NCI-H2029 treated with DMSO at 0.1 percent for 48 hours (cell line): ENCODE measurements at regions not wholly inside any gene's neighbourhood (a gene's known extent, or its start where the extent isn't known, plus 50 kb on each side); places are given as distances from the start of the nearest gene placed in this dataset.
"Not testable (repeated sequence)": the region's sequence is repeated elsewhere in the genome, so short reads cannot be mapped to it uniquely, and the experiment has no call there.

ENCODE experiments used
- DNase-seq: peaks from one replicate; lab custom pipeline; 2025; lab: John Stamatoyannopoulos, UW

- DNase-seq: no peak
Observed at GRCh38 chr5:128667751-128668150, 129.7 kb upstream of the FBN2 start.

DNA sequence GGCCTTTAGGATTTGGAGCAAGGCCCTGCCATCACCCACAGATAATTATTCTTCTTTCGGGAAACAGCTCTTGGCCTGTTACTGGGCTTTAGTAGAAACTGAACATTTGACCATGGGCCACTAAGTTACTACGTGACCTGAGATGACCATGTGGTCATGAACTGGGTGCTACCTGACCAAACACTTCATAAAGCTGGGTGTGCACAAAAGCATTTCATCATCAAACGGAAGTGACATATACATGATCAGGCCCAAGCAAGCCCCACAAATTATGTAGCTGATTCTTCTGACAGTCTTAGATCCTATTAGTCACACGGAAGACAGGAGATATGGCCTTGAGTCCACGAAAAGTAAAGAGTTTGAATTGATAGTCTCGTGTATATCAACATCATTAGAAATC, 130.9 kb upstream of the FBN2 start:
- DNase-seq: no peak

- DNase-seq: no peak
Observed at GRCh38 chr5:128669803-128670202, 131.8 kb upstream of the FBN2 start.

DNA sequence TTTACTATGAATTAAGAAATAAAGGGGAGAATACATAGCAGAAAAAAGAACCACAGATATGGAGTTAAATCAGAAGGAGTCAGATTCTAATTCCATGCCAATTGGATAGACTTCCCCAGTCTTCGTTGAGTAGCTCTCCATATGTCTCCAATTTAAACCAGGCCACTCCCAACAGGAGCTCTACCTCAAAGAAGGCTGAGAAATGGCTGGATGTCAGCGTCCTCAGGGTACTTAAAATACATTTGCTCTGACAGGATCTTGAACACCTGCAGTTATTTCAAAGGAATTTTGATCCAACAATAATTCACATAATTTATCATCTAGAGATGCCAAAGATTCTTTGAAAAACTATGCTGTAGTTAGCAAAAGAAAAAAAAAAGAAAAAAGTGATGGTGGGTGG, 133.9 kb upstream of the FBN2 start:
- no peak for DNase-seq

DNA sequence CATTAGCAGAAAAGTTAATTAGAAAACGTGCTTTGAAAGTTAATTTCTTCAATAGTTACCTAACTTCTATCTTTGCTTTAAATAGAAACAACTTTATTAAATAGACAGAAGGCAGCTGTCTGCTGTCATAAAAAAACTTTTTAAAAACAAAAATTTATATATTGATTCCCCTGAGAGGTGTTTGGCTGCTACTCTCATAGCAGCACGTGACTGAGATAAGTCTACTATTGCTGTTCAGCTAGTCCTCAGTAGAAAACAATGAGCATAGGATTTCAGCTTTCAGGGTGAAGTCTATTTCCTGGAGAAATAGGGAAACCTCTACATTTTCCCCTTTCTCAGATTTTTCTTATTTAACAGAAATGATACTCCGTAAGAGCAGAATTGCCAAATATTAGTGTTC, 135.0 kb upstream of the FBN2 start:
- DNase-seq: no peak

- no peak for DNase-seq
Observed at GRCh38 chr5:128673411-128673957, 135.4 kb upstream of the FBN2 start.

DNA sequence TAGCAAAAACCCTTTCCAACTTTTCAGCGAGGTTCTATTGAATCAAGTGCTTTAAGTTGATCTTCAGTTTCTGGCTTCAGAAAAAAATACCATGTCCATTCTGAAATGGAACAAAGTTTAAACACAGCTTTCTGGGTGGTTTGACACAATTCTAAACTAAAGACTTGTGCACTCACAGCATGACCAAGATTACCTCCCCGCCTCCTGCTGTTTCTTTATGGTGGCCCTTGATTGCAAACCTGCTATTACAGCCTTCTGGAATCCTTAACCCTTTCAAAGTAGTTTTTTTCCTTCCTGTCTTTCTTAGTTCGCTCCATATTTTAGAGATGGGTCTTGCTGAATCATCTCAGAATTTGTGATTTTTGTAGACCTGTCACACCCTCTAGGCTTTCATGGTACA, 135.9 kb upstream of the FBN2 start:
- no peak for DNase-seq

DNA sequence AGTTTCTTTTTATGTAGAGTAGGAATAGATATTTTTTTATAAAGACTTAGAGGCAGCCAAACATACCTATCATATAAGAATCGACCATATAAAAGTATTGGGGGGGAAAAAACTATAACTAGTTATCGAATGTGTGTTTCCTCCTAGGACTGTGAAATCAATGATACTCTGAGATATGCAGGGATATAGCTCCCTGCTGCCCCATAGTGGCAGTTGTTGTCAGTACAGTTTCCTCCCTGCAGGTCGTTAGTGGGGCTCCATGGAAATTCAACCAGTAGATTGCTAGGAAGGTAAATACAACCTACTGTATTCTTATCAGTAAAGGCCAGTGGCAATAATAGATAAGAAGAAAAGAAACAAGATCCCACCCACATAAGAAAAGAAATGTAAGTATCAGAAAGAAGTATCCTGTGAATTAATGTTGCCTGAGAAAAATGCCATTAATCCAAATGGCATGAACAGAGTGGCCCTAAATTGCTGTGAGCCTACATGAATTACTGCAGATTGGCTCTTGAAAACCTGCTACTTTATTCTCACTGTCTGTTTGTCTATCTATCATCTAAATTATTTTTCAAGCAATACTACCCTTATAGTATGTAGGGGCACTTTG, 136.9 kb upstream of the FBN2 start:
- no peak for DNase-seq

DNA sequence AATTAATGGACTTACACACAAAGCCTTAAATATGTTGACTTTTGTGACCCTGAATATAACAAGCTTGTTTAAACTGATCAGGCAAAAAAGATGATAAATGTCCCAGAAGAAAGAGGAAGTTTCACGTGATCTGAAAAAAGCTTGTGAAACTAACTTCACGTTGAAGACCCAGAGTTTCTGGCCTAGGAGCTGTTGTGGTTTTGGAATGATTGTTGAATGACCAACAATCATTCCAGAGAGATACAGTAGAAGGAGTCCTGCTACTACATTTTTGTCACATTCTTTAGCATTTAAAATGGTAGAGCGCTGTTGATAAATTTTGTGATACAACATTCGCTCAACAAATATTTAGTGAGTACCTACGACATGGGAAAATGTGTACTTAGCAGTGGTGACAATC, 143.1 kb upstream of the FBN2 start:
- no peak for DNase-seq

DNA sequence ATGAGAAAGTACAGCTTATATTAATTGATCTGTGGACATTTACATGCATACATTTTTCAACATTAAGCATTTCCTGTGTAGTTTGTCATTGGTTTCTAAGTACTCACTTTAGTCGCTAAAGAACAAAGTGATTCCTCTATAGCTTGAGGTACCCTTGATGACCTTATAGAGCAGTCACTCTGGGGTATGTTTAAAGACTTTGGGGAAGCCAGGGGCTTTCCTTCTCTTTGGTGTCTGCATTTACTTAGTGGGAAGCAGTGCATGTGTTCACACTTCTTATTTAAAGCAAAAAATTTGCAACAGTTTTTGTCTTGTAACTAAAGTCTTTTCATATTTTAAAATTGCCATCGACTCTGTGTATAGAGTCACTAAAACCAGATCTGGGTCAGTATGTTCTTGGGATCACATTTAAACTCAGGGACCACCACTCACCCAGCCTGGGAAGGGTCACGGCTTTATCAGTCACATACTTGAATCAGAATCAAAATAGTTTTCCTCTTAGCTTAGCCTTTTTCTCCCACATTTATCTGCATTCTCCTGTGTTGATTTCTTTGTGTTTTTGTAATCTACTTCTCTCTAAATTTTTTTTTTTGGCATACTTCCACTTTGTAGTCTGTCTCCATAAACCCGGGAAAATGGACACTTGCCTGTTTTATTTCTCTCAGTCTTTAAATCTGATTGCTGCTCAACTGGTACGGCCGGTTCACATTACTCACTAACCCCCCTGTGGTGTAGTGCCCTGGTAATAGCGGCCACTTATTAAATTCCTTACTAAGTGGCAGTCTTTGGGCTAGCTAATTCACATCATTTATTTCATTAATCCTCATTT, 143.9 kb upstream of the FBN2 start:
- DNase-seq: no peak

- no peak for DNase-seq
Observed at GRCh38 chr5:128682669-128683068, 144.6 kb upstream of the FBN2 start.

DNA sequence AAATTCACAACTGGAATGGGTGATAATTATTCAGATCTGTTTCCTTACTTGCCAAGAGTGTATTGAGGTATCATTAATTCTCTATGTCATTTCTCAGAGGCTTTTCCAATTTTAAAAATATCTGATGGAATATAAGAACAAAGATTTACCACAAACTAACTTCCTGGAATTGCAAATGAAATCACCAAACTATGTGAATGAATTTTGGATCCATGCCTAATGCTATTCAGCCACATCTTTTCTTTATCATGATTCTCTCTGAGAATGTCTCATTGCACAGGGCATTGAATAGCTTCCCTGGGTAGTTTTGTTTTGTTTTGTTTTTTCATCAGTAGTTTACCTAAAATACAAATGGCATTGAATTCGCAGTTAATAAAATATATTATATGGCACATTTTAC, 146.9 kb upstream of the FBN2 start:
- no peak for DNase-seq

DNA sequence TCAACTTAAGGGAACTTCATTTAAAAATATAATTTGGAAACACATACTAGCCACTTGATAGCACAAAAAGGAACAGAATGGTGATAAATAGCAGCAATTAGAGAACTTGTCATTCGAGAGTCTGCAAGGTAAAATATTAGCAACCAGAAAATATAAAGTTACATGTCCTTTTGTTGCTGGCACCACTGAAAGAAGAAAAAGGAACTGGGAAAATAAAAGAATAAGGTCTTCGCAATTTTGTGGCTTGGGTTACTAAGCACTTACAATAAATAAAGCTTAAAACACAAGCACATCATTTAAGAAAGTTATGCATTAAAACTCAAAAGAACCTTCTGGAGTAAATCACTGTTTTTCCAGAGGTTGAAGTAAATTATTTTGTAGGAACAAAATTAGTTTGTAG, 149.9 kb upstream of the FBN2 start:
- DNase-seq: no peak

- no peak for DNase-seq
Observed at GRCh38 chr5:128693764-128694163, 155.7 kb upstream of the FBN2 start.

- no peak for DNase-seq
Observed at GRCh38 chr5:128695791-128696530, 157.9 kb upstream of the FBN2 start.

DNA sequence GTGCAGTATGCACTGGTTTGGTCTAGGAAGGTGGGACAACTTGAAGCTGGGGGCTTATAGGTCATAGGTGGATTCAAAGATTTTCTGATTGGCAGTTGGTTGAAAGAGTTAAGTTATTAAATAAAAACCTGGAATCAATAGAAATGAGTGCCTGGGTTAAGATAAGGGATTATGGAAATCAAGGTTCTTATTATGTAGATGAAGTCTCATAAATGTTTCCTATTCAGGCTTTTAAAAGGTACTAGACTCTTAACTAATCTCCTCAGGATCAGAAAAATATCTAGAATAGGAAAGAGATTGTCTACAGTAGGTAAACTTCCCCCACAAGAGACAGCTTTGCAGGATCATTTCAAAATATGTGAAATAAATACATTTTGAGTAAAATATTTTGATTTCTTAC, 163.3 kb upstream of the FBN2 start:
- DNase-seq: no peak

GRCh38 chr5:128703322-128703721, 165.3 kb upstream of the FBN2 start:
- DNase-seq: no peak

DNA sequence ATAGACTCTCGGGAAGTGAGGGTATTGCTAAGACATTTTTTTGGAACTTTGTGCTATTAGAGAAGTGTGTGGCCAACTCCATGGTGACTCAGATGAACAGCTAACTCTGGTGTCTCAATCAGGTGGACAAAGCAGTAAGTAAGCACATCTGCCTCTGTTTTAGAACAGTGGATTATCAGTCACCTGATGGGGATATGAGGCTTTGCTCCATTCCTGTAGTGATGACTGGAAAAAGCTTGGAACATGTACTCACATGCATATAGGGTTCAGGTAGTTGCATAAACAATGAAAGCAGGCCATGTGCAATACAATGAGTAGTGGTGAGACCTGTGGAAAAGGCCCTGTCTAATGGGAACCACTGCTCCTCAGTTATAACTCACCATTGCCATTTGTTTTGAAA, 168.2 kb upstream of the FBN2 start:
- no peak for DNase-seq

- no peak for DNase-seq
Observed at GRCh38 chr5:128708841-128709240, 170.8 kb upstream of the FBN2 start.

DNA sequence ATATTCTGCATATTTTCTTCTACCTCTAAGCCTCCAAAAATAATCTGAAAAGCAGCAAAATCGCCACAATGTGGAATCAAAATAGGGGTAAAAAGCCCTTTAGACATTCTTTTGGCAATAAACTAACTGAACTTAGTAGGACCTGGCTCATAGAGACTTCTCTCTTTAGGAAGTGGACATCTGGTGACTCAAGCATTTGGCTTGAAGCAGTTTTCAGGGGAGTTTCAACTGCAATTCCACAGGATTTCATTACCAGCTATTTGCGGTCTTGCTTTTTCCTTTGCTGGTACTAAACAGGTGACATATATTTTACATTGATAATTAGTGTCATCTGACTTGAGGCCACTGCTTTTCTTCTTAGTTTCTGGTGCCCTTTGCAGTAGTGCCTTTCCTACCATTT, 173.2 kb upstream of the FBN2 start:
- no peak for DNase-seq

DNA sequence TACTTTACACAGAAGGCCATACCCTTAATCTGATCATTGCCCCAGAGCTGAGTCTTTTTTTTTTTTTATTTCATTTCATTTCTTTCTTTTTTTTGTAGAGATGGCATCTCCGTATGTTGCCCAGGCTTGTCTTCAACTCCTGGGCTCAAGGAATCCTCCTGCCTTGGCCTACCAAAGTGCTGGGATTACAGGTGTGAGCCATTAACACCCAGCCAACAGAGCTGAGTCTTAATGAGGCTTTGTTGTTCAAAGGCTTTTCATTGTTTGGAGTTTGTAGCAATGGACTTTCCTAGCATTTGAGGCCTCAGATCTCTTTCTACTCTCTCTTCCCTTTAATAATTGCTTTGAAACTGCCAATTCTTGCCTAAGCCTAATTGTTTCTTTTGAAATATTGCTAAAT, 176.5 kb upstream of the FBN2 start:
- DNase-seq: no peak

DNA sequence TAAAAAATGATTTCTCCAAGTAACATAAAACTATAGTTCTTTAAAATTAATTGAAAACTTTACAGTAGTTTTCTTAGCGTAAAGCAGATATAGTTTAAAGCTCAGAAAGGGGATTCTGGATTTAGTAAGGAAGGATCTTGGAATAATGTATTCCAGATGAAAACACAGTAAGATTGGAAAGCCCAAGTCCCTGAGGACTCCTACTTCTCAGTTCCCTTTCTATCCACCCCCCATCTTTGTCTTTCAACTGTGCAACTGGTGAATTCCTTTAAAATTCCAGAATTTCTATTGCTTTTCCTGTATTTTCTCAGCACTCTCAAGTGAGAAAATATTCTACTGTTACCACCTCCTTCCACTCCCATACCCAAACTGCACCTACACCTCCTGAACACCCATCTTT, 184.5 kb upstream of the FBN2 start:
- DNase-seq: no peak

- DNase-seq: not testable (repeated sequence)
Observed at GRCh38 chr5:128730021-128730420, 192.0 kb upstream of the FBN2 start.
